ENCODE measurements at regions not wholly inside any gene's neighbourhood (a gene's known extent, or its start where the extent isn't known, plus 50 kb on each side); places are given as distances from the start of the nearest gene placed in this dataset.
"Not testable (repeated sequence)": the region's sequence is repeated elsewhere in the genome, so short reads cannot be mapped to it uniquely, and the experiment has no call there.

DNA sequence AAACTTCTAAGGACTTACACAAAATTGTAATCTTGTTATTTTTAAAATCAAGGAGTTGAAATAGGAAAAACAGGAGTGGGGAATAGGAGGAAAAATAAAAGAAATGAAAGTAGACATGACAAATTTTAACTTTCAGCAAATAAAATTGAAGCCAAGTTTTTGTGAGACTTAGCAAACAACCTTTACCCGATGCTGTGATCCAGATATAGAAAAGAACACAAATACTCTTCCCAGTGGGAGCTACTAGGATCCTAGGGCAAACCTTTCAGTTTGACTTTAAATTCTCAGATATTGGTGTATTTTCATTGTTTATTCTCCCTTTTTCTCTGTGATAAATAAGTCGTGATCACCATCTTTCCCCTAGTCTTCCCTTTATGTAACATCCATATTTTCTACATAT is 968.7 kb upstream of the CITED2 start:
- DNase-seq: no peak

DNA sequence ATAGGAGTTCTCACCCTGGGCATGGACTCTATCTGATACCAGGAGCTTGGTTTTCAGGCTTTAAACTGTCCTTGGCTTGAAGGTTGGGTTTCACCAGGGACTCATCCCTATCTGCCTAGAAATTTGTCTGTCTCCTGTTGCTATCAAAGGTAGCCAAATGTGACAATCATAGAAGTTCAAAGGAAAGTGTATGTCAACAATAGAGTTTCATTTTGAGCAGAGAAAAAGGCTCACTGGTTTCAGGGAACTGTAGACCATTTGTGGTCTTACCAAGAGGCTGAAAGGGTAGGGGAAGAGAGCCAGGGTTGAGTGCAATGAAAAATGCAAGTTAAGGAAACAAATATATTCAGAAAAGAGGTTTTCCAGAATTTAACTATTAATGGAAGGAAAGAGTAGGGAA is 966.8 kb upstream of the CITED2 start:
- no peak for DNase-seq

DNA sequence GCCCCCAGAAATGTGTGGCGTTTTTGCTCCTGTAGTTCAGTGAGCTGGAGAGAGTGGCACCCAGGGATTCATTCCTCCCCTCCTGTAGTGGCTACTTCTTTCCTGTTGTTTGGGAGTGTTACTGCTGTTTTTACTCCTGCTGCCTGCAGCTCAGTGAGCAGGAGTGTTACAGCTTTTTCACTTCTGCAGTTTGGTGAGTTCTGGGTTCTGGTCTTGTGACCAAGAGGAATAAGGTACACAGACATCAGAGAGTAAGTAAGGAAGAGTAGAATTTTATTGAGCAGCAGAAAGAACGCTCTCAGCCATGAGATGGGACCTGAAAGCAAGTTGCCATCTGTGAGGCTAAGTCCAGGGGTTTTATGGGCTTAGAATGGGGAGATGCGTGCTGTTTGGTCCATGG is 966.3 kb upstream of the CITED2 start:
- no peak for DNase-seq

DNA sequence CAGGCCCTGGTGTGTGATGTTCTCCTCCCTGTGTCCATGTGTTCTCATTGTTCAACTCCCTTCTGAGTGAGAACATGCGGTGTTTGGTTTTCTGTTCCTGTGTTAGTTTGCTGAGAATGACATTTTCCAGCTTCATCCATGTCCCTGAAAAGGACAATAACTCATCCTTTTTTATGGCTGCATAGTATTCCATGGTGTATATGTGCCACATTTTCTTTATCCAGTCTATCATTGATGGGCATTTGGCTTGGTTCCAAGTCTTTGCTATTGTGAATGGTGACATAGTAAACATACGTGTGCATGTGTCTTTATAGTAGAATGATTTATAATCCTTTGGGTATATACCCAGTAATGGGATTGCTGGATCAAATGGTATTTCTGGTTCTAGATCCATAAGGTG is 964.6 kb upstream of the CITED2 start:
- DNase-seq: not testable (repeated sequence)

DNA sequence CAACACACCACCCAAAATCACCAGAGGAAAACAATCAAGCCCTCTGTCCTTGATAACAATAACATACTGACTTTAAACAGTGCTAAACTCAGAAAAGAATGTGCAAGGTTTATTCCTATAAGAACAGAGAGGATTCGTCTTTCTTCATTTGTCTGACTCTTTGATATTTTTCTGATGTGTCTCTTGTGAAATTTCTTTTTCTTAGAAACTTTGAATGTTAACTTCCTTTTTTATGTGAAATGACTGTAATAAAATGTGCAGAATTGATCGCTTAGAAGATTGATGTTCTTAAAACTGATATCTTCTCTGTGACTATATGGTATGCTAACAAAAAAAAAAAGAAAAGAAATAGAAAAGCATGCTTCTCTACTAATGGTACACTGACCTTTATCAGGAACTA is 947.4 kb upstream of the CITED2 start:
- DNase-seq: peak; percentile 85

DNA sequence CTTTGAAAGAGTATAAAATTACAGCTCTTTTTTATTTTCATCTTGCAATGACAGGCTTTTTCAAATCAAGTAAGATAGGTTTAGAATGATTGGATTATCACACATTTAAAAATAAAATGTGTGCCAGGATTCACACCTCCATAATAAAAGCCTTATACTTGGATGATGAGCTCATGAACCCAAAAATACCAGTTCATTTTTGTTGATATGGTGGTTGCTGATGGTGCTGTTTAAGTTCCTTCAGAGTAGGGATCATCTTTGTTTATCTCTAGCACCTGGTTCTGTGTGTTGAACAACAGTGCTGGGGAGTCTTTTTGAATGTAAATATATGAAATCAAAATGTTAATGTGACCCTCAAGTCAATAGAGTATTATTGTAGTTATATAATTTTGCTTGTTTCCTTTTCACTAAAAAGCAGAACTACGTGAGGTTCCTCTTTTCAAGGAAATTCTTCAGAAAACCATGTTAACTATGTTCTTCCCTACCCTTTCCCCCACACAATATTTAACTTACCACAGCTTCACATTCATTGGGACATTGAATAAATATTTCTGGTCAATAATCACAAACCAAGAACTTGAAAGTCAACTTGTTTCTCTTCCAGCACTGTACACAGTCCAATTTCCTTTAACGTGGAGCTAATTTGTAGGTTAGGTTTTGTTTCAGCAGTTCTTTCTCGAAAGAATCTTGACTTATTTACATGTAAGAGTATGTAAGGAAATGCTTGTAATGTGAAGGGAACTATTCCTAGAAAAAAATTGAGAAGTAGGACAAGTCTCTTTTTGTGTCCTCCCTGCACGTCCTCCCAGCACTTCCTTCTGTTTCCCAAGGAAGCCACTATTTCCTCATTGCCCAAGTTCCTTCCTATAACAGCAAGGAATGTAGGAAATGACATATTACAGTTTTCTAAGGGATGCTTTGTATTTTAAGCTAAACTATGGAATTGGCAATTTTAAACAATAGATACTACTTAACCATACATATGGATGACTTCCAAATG is 945.9 kb upstream of the CITED2 start:
- DNase-seq: peak; percentile 91

DNA sequence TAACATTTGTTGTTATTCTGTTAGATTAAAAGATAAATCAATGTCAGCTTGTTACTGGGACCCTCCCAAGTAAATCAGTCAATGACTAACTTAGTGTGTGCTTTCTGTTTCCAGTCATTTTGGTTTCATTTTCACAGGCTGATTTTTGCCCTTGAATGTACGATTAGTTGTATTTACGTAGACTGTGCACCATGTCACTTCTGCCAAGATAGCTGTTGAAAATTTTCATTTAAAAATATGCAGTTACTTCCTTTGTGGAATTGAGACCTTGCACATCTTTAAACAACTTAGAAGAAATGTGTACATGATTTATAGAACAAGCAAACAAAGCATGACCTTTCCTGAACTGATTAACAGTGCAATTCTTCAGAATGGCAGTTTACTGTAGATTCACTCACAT is 944.8 kb upstream of the CITED2 start:
- peak; percentile 75 for DNase-seq

DNA sequence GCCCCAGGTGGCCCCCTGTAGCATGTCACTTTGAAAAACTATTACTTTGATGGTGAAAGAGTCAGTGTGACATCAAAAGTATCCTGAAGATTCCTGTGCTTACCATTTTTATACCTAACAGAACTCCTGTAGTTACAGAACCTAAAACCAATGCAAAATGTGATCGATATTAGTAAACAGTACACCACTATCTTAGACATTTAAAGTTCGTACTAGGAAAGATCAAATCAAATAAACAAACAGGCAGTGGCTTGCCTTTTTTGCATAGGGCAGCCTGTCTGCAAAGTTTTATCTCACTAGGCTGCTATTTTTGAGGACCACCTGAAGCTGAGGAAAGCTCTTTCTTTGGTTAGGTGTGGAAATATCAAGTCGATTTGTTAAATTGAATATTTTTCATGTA is 944.0 kb upstream of the CITED2 start:
- no peak for DNase-seq

DNA sequence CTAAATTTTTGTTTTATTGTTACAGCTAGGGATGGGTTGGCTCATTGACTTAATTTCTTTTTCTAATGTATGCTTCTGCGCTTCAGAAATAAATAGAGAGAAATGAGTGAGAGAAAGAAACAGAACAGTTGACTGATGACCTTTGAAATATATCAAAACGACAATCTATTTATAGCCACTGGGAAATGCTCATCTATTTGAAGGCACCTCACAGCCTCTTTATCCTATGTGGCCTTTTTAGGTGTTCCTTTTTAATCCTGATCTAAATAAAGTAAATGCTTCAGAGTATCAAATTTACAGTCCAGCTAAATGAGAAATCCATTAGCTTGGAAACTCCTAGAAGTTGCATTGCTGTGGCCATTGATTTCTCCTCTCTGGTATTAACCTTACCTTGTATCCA is 943.5 kb upstream of the CITED2 start:
- no peak for DNase-seq

DNA sequence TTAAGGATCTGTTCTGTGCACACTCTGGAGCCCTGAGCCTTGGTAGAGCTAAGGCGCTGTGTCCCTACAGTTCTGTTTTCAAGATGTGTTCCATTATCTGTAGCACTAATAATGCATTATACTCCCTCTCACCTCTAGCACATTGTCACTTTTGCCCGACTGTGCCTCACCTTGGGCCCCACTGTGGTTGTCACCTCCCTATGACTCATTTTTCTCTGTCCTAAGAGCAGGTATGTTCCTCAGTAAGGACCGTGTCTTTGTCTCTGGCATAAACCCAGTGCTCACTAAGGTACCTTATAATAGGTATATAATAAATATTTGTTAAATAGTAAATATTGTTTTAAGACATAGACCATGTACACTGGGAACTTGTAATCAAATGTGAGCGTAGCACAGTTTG is 942.5 kb upstream of the CITED2 start:
- DNase-seq: no peak

DNA sequence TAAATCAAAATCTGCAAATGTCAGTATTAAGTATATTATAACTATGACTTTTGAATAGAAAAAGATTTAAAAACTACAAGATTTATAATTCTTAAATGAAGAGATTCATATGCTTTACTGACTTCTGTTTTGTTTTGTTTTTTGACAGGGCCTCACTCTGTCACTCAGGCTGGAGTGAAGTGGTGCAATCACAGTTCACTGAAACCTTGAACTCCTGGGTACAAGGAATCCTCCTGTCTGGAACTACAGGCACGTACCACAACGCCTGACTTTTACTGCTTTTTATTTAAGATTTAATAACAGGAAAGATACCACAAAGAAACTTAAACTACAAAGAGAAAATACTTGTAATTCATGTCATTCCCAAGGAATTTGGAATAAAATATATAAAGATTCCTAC is 940.2 kb upstream of the CITED2 start:
- no peak for DNase-seq

DNA sequence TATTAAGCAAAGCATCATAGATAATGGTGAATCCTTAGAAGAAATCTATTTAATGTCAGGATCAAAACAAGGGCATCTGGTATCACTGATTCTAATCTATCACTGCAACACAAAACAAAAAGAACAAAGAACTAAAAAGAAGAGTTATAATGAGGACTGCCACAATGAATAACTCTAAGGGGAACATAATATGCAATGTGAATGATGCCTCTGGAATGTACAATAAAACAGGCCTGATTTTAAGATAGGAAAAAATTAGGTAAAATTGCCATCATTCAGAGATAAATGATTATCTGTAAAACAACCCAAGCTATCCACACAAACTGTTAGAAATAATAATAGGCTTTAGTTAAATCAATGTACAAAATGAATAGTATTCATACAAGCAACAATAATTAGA is 936.7 kb upstream of the CITED2 start:
- DNase-seq: no peak

DNA sequence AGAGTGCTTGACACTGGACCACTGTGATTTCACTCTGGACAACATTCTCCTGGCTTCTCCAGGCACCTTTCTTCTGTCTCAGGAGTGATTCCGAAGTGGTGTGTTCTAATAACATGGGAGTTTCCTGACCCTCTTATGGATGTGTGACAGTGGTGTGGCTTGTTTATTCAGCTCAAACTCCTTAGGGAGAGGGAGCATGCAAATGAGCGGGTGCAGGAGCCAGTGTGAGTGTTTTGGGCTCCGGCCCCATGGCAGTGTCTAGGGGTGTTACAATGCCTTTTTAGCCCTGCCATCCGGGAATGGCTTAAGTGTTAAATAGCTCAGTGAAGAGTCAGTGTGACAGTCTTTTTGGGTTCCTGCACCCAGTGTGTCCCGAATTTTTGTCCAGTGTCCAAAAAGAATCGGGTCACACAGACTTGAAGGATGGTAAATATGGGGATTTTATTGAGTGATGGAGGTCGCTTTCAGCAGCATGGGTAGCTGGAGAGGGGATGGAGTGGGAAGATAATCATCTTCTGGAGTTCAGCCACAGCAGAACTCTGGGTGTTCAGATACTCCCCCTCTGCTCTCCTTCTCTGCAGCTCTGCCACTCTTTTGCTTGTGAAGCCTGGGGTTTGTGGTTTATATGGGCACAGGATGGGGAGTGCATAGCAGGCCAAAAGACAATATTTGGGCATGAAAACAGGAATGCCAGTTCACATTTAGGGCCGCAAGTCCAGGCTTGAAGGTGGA is 928.9 kb upstream of the CITED2 start:
- DNase-seq: no peak

DNA sequence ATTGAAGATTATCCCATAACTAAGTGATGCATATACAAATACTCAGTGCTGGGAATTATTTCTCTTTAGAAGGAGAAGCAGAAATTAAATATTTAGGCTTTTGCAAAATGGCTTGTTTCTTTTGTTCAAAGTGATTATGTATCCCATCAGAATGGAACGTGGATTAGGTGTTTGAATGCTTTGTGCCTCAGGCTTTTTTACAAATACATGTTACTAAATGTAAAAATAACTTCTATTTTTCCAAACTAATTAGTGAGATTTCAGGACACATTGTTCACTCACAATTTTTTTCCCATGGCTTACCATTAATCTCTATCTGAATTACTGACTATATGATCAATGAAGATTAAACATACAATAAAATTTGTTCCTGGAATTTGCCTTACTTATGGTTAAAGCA is 925.9 kb upstream of the CITED2 start:
- DNase-seq: no peak

DNA sequence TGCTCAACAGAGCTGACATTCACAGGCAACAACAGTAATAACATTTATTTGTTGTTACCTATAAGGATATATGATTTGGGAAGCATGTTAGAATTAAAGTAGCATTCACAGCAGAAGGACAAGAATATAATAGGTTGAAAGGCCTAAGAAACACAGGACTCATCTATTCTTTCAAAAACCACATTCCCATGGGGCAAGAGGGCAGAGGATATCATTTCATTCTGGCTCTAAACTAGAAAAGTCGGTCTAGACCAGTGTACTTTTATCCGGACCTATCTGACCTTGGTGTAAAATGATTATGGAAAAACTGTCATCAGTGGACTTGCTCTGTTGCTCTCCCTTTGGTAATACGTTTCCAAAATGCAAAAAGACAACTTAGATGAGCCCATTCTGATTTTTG is 914.7 kb upstream of the CITED2 start:
- DNase-seq: no peak

DNA sequence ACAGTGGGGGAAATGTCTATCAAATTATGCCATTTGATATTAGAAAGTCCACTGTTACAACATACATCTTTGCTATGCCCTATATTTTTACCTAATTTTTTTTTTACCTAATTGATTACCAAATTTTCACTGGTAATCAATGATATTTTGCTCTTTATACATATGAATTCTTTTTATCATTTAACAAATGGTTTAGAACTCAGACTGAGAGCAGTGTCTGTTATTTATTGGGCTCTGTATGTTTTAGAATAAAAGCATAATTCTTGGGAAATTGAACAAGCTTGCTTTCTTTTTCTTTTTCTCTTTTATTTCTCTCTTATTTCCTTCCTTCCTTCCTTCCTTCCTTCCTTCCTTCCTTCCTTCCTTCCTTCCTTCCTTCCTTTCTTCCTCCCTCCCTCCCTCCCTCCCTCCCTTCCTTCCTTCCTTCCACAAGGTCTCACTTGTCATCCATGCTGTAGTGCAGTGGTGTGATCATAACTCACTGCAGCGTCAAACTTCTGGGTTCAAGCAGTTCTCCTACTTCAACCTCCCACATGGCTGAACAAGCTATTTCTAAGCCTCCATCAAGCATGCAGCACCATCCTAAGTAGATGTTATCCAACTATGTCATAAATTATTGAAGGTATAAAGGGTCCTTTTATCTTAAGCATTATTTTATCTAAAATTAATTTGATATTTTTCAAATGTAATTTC is 911.7 kb upstream of the CITED2 start:
- DNase-seq: no peak

DNA sequence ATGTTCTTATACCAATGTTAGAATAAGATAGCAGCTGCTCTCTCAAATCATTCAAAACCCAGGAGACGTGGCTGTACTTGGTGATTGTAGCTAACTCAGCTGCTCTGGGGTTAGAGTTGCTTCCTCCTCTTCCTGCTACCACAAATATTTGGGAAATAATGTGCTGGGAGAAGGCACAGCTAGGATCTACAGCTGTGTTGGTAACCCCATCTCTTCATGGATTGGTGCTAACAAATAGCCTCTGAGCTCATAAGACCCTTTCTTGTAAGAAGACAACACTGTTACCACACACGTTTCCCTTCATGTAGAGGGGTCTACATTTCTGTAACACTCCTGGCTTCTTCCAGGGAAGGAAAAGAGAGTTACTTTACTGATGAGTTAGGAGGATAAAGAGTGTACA is 911.0 kb upstream of the CITED2 start:
- no peak for DNase-seq

DNA sequence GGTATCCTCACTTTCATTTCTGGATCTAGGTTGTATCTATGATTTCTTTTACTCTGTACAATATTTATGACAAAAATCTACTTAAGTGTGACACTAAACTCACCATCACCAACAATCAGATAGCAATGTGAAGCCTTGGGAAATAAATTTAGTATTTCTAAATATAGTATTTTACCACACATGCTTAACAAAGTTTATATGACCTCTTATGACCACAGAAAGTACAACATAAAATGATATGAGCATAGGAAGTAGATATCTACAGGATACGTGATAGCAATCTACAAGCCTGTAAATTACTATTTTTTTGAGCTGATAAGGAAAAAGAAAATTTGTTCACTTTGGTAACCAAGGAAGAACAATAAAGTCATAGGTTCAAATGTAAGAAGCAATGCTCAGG is 910.4 kb upstream of the CITED2 start:
- DNase-seq: no peak

DNA sequence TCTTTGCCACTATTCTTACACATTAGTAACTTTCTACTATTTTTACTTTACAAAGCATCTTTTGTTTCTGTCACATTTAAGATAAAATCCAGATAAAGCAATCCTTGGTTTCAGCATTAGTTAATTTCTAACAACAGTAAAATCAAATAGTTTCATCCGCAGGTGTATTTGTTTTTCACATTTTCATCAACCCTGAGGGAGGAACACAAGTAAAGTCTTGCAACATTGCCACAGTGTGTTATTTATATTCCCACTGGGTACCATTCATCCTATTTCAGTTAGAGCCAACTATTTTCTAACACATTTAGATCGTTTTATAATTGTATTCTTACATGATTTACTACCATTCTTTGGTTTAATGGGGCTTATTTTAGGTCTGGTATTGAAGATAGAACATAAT is 908.7 kb upstream of the CITED2 start:
- no peak for DNase-seq

DNA sequence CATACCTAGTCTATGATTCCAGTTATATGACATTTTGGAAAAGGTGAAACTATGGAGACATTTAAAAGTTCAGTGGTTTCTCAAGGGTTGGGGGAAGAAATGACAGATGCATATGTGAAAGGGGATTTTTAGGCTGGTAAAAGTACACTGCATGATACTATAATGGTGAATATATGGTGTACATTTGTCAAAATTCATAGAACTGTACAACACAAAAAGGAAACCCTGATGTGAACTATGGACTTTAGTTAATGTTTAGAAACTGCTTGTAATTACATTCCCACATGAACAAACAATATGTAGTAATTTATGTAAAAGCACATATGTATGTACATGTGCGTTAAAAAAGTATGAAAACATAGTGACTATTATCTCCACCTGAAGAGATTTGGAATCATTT is 907.3 kb upstream of the CITED2 start:
- DNase-seq: no peak

DNA sequence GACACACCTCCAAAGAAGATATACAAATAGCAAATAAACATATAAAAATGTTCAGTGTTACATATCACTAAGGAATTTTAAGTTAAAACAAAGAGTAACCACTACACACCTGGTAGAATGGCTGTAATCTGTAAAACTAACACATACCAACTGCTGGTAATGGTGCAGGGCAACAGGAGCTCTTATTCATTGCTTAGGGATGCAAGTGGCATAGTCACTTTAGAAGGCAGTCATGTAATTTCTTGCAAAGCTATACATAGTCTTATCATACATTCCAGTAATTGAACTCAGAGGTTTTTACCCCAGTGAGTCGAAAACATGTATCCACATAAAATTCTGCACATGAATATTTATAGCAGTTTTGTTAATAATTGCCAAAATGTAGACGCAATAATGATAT is 906.8 kb upstream of the CITED2 start:
- no peak for DNase-seq

DNA sequence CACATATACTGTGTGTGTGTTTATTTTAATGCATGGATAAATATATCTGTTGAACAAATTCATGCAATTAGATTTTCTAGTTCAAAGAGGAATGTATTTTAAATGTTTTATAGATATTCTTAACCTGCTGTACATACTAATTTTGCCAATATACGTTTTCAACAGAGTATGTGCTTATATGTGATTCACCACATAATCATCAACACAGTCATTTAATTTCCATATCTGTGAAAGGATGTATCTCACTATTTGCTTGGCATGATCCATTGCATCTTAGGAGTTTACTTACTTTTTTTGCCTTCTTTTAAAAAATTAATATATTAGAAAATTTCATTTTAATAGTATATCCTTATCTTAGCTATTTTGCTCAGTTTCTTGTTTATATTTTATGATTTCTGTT is 902.3 kb upstream of the CITED2 start:
- no peak for DNase-seq

DNA sequence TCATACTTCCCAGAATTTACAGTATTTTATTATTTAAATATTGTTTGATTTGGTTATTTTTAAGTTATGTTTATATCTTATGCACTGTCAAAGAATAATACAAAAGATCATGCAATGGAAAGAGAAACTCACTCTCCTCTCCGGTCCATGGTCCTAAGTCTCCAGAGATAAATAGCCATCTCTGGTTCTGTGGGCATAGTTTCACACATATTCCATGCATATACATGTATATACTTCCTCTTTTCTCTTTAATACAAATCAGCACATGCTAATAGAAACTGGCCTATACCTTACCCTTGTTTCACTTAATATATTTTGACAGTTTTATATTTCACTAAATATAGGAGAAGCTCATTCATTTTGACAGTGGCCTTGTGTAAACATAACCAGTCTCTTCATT is 901.7 kb upstream of the CITED2 start:
- peak; percentile 16 for DNase-seq

DNA sequence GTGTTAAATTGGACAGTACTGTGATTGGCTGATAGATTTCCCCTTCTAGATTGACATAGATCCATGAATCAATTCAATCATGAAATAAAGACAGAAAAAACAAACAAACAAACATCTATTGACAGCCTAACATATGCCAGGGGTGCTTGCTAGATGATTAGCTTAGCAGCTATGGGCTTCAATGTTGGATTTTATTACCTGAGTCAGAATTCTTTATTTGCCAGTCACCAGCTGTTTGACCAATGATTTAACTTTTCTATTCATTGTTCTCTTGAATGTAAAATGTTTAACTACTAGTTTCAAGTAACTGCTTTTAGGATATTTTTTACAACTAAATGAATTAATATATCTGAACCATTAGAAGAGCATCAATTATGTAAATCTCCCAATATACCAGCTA is 901.3 kb upstream of the CITED2 start:
- DNase-seq: no peak

Measured in OCI-M1 (cell line).